ENCODE measurements at regions not wholly inside any gene's neighbourhood (a gene's known extent, or its start where the extent isn't known, plus 50 kb on each side); places are given as distances from the start of the nearest gene placed in this dataset.

- no peak overlapping the region for H3K4me3 ChIP-seq
- H3K4me1 ChIP-seq (ENCODE audit: low read depth): no peaks in the 10 kb centered on the region
- no peaks in the 10 kb centered on the region for H3K36me3 ChIP-seq
- H3K27me3 ChIP-seq: no peaks in the 10 kb centered on the region
- no peaks in the 10 kb centered on the region for H3K9me3 ChIP-seq (ENCODE audit: low read depth)
- no peak for TF ChIP-seq CTCF (IDR thresholded peaks at IDR 0.05; ENCODE audit: low read depth, low read length)
- DNase-seq (ENCODE audit: low read depth in 1 of 2, low spot score in 1 of 2): no peak
- H3K27ac ChIP-seq: no peak overlapping the region
These were observed 270.9 kb upstream of the GRIA3 start for GRCh38 chrX:122913134-122913533.

- Histone ChIP-seq H3K36me3 (no peaks in the 10 kb centered on the region), H3K4me3 (no peak overlapping the region), H3K27ac (no peak overlapping the region), H3K4me1 (ENCODE audit: low read depth) (no peaks in the 10 kb centered on the region), H3K27me3 (no peaks in the 10 kb centered on the region), H3K9me3 (ENCODE audit: low read depth) (no peaks in the 10 kb centered on the region)
- no peak for TF ChIP-seq CTCF (IDR thresholded peaks at IDR 0.05; ENCODE audit: low read depth, low read length)
- DNase-seq (ENCODE audit: low read depth in 1 of 2, low spot score in 1 of 2): no peak
These were observed 270.3 kb upstream of the GRIA3 start for GRCh38 chrX:122913764-122914163.

GRCh38 chrX:122914256-122914655 is 269.8 kb upstream of the GRIA3 start:
- no peak overlapping the region for H3K4me3 ChIP-seq
- no peaks in the 10 kb centered on the region for H3K9me3 ChIP-seq (ENCODE audit: low read depth)
- no peak for TF ChIP-seq CTCF (IDR thresholded peaks at IDR 0.05; ENCODE audit: low read depth, low read length)
- DNase-seq (ENCODE audit: low read depth in 1 of 2, low spot score in 1 of 2): no peak
- H3K27me3 ChIP-seq: no peaks in the 10 kb centered on the region
- H3K4me1 ChIP-seq (ENCODE audit: low read depth): no peaks in the 10 kb centered on the region
- no peak overlapping the region for H3K27ac ChIP-seq
- no peaks in the 10 kb centered on the region for H3K36me3 ChIP-seq

GRCh38 chrX:122934131-122934530 is 249.9 kb upstream of the GRIA3 start:
- H3K9me3 ChIP-seq (ENCODE audit: low read depth): no peaks in the 10 kb centered on the region
- no peak for DNase-seq (ENCODE audit: low read depth in 1 of 2, low spot score in 1 of 2)
- H3K4me1 ChIP-seq (ENCODE audit: low read depth): no peaks in the 10 kb centered on the region
- no peak for TF ChIP-seq CTCF (IDR thresholded peaks at IDR 0.05; ENCODE audit: low read depth, low read length)
- H3K27ac ChIP-seq: no peak overlapping the region
- H3K4me3 ChIP-seq: no peak overlapping the region
- no peaks in the 10 kb centered on the region for H3K27me3 ChIP-seq
- H3K36me3 ChIP-seq: no peaks in the 10 kb centered on the region

- no peak for TF ChIP-seq CTCF (IDR thresholded peaks at IDR 0.05; ENCODE audit: low read depth, low read length)
- Histone ChIP-seq H3K4me3 (no peak overlapping the region), H3K27ac (no peak overlapping the region), H3K9me3 (ENCODE audit: low read depth) (no peaks in the 10 kb centered on the region), H3K27me3 (no peaks in the 10 kb centered on the region), H3K4me1 (ENCODE audit: low read depth) (no peaks in the 10 kb centered on the region), H3K36me3 (no peaks in the 10 kb centered on the region)
- DNase-seq (ENCODE audit: low read depth in 1 of 2, low spot score in 1 of 2): no peak
These were observed 243.9 kb upstream of the GRIA3 start for GRCh38 chrX:122940199-122940598.

- H3K27ac ChIP-seq: no peak overlapping the region
- H3K4me1 ChIP-seq (ENCODE audit: low read depth): no peaks in the 10 kb centered on the region
- no peaks in the 10 kb centered on the region for H3K36me3 ChIP-seq
- no peaks in the 10 kb centered on the region for H3K27me3 ChIP-seq
- DNase-seq (ENCODE audit: low read depth in 1 of 2, low spot score in 1 of 2): no peak
- no peak for TF ChIP-seq CTCF (IDR thresholded peaks at IDR 0.05; ENCODE audit: low read depth, low read length)
- H3K9me3 ChIP-seq (ENCODE audit: low read depth): no peaks in the 10 kb centered on the region
- H3K4me3 ChIP-seq: no peak overlapping the region
These were observed 242.3 kb upstream of the GRIA3 start for GRCh38 chrX:122941806-122942205.

Measured in cardiac muscle cell (in vitro differentiated cells and primary cell).